ENCODE measurements at regions not wholly inside any gene's neighbourhood (a gene's known extent, or its start where the extent isn't known, plus 50 kb on each side); places are given as distances from the start of the nearest gene placed in this dataset.

DNA sequence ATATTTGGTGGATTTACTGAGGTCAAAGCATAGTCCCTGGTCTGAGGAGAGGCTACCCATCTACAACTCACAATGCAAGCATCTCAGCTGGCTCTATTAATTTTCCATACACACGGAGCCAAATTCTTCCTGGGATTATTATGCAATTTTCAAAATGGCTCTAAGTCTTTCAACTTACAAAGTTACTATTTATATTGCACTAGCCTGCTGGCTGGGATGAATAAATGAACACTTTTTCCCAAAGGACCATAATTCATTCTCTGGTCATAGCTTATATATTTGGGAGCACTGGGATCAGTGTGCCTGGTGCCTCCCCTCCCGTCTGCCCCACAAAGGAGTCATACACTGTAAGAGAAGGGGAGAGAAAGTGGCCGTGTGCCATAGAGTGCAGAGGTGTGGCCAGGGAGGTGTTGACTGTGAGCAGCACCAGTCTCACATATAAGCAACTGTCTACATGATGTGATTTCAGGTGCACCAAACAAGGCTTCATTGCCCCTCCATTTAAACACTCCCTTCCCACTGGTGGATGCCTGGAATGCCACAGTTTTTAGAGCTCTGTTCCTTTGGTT, 88.6 kb downstream of the ZNF92 start:
- TF ChIP-seq YY1 (IDR thresholded peaks at IDR 0.05; ENCODE audit: extremely low read depth, insufficient replicate concordance, low read depth, low read length) = no peak
- TF ChIP-seq, protein P1, sequence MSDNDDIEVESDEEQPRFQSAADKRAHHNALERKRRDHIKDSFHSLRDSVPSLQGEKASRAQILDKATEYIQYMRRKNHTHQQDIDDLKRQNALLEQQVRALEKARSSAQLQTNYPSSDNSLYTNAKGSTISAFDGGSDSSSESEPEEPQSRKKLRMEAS (IDR thresholded peaks at IDR 0.05) = no peak
- TF ChIP-seq, protein P2, sequence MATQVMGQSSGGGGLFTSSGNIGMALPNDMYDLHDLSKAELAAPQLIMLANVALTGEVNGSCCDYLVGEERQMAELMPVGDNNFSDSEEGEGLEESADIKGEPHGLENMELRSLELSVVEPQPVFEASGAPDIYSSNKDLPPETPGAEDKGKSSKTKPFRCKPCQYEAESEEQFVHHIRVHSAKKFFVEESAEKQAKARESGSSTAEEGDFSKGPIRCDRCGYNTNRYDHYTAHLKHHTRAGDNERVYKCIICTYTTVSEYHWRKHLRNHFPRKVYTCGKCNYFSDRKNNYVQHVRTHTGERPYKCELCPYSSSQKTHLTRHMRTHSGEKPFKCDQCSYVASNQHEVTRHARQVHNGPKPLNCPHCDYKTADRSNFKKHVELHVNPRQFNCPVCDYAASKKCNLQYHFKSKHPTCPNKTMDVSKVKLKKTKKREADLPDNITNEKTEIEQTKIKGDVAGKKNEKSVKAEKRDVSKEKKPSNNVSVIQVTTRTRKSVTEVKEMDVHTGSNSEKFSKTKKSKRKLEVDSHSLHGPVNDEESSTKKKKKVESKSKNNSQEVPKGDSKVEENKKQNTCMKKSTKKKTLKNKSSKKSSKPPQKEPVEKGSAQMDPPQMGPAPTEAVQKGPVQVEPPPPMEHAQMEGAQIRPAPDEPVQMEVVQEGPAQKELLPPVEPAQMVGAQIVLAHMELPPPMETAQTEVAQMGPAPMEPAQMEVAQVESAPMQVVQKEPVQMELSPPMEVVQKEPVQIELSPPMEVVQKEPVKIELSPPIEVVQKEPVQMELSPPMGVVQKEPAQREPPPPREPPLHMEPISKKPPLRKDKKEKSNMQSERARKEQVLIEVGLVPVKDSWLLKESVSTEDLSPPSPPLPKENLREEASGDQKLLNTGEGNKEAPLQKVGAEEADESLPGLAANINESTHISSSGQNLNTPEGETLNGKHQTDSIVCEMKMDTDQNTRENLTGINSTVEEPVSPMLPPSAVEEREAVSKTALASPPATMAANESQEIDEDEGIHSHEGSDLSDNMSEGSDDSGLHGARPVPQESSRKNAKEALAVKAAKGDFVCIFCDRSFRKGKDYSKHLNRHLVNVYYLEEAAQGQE (IDR thresholded peaks at IDR 0.05; ENCODE audit: low read depth) = no peak
- TF ChIP-seq POLR2A (IDR thresholded peaks at IDR 0.05; ENCODE audit: borderline replicate concordance, extremely low read depth, insufficient read depth, insufficient read length) = no peak
- no peak for TF ChIP-seq POLR2AphosphoS5 (IDR thresholded peaks at IDR 0.05; ENCODE audit: low read depth, low read length)
- TF ChIP-seq ZFX (IDR thresholded peaks at IDR 0.05) = no peak
- H3K36me3 ChIP-seq (ENCODE audit: control insufficient read depth in 1 of 2, insufficient read depth in 2 of 2, low read length in 2 of 2) = no peaks in the 10 kb centered on the region
- ChIA-PET CTCF (no interaction called here), RAD21 (ENCODE audit: low non-redundant PET in 1 of 2, low total read pairs in 2 of 2, uncharacterized antibody in 2 of 2, unreplicated experiment in 2 of 2) (no interaction called here), POLR2A (no interaction called here)
- intact Hi-C loops (cut with micrococcal nuclease) = no loop called here
- H3K4me3 ChIP-seq (replicated peaks in 1 of 2; ENCODE audit: low read depth in 1 of 2, low read length in 2 of 2) = no peak overlapping the region
- H3K4me1 ChIP-seq (ENCODE audit: control insufficient read depth in 1 of 2, insufficient read depth in 2 of 2, low read length in 2 of 2) = no peaks in the 10 kb centered on the region
- H3K9me3 ChIP-seq (ENCODE audit: control insufficient read depth in 1 of 2, insufficient read depth in 1 of 2, low read depth in 1 of 2, low read length in 2 of 2) = no peaks in the 10 kb centered on the region
- ATAC-seq (no peak), DNase-seq (ENCODE audit: low read depth, low spot score) (no peak)
- H3K27ac ChIP-seq (ENCODE audit: low read depth, low read length) = no peak overlapping the region
- no peaks in the 10 kb centered on the region for H3K27me3 ChIP-seq (ENCODE audit: insufficient read depth, low read length)
- no peaks in the 10 kb centered on the region for H3K79me2 ChIP-seq (ENCODE audit: insufficient read depth, low read length)
- no peak overlapping the region for H3K4me2 ChIP-seq (ENCODE audit: low read length)
- H3K9me2 ChIP-seq (ENCODE audit: insufficient read depth) = no peaks in the 10 kb centered on the region
- BruUV-seq (replicated peaks) = no TSS peak
- H3K9ac ChIP-seq (ENCODE audit: low read length) = no peak overlapping the region
- no peak overlapping the region for H2AFZ ChIP-seq (ENCODE audit: low read depth, low read length, poor library complexity, severe bottlenecking)
- no peaks in the 10 kb centered on the region for H4K20me1 ChIP-seq (ENCODE audit: insufficient read depth)

DNA sequence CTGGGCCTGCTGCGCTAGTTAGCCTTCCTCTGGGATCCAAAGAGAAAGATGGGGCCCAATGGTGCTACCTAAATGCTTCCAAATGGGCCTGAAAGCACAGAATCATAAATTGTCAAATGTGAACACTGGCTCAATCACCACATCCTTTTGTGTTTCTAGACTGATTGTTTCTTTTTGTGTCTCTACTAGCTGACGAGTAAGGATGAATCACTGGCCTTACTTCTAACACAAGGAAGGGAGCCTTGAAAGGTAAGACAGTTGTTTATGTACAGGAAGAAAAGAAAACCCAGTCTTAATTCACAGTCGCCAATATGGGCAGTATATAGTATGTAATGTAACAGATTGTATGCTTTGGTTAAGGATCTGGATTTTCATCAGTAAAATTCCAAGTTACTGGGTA, 89.5 kb downstream of the ZNF92 start:
- CTCF ChIA-PET = no interaction called here
- POLR2A ChIA-PET = no interaction called here
- intact Hi-C loops (cut with micrococcal nuclease) = no loop called here
- Histone ChIP-seq H3K9me2 (ENCODE audit: insufficient read depth) (no peaks in the 10 kb centered on the region), H3K4me1 (ENCODE audit: control insufficient read depth in 1 of 2, insufficient read depth in 2 of 2, low read length in 2 of 2) (no peaks in the 10 kb centered on the region), H3K9ac (ENCODE audit: low read length) (no peak overlapping the region), H3K4me2 (ENCODE audit: low read length) (no peak overlapping the region), H3K4me3 (replicated peaks in 1 of 2; ENCODE audit: low read depth in 1 of 2, low read length in 2 of 2) (no peak overlapping the region), H3K9me3 (ENCODE audit: control insufficient read depth in 1 of 2, insufficient read depth in 1 of 2, low read depth in 1 of 2, low read length in 2 of 2) (no peaks in the 10 kb centered on the region), H3K79me2 (ENCODE audit: insufficient read depth, low read length) (no peaks in the 10 kb centered on the region), H3K27me3 (ENCODE audit: insufficient read depth, low read length) (no peaks in the 10 kb centered on the region), H4K20me1 (ENCODE audit: insufficient read depth) (no peaks in the 10 kb centered on the region), H2AFZ (ENCODE audit: low read depth, low read length, poor library complexity, severe bottlenecking) (no peak overlapping the region), H3K27ac (ENCODE audit: low read depth, low read length) (no peak overlapping the region), H3K36me3 (ENCODE audit: control insufficient read depth in 1 of 2, insufficient read depth in 2 of 2, low read length in 2 of 2) (no peaks in the 10 kb centered on the region)
- no TSS peak for BruUV-seq (replicated peaks)
- RAD21 ChIA-PET (ENCODE audit: low non-redundant PET in 1 of 2, low total read pairs in 2 of 2, uncharacterized antibody in 2 of 2, unreplicated experiment in 2 of 2) = no interaction called here
- no peak for ATAC-seq
- no peak for DNase-seq (ENCODE audit: low read depth, low spot score)
- TF ChIP-seq, protein P3, sequence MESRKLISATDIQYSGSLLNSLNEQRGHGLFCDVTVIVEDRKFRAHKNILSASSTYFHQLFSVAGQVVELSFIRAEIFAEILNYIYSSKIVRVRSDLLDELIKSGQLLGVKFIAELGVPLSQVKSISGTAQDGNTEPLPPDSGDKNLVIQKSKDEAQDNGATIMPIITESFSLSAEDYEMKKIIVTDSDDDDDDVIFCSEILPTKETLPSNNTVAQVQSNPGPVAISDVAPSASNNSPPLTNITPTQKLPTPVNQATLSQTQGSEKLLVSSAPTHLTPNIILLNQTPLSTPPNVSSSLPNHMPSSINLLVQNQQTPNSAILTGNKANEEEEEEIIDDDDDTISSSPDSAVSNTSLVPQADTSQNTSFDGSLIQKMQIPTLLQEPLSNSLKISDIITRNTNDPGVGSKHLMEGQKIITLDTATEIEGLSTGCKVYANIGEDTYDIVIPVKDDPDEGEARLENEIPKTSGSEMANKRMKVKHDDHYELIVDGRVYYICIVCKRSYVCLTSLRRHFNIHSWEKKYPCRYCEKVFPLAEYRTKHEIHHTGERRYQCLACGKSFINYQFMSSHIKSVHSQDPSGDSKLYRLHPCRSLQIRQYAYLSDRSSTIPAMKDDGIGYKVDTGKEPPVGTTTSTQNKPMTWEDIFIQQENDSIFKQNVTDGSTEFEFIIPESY (IDR thresholded peaks at IDR 0.05; ENCODE audit: extremely low read depth, insufficient replicate concordance, low read length) = no peak
- no peak for TF ChIP-seq ELF1 (IDR thresholded peaks at IDR 0.05; ENCODE audit: borderline replicate concordance, low read depth)

Measured in HCT116 (cell line).